Natural killer cell (primary cell): ENCODE measurements at regions not wholly inside any gene's neighbourhood (a gene's known extent, or its start where the extent isn't known, plus 50 kb on each side); places are given as distances from the start of the nearest gene placed in this dataset.

Experiments used
- ATAC-seq, 3 donors: fragments of 150-1000 bp in 2 of 3; fragments of 200-7000 bp in 1 of 3; cut with Tn5 transposase; 1 replicate in 1 of 3; 2 replicates in 2 of 3; pipeline ENCODE4 v1.10.0; 2021; ENCODE audit warnings: mild to moderate bottlenecking in 2 of 3, moderate library complexity in 2 of 3
- DNase-seq, 2 donors: peaks; one replicate each; pipeline versions ENCODE4 v3.0.0 to v3.0.0-alpha.2; 2013 to 2021; ENCODE audit warnings: mixed read lengths in 1 of 2
- H3K27ac ChIP-seq: one replicate; pipeline ENCODE4 v1.5.1; 2013; ENCODE audit warnings: mild to moderate bottlenecking, low read length
- H3K27me3 ChIP-seq: one replicate; pipeline ENCODE4 v1.6.1; 2013; ENCODE audit warnings: low read length; ENCODE audit not compliant: control insufficient read depth, insufficient read depth
- H3K36me3 ChIP-seq: one replicate; pipeline ENCODE4 v1.6.1; 2013; ENCODE audit warnings: low read length; ENCODE audit not compliant: control insufficient read depth, insufficient read depth
- H3K4me1 ChIP-seq: one replicate; pipeline ENCODE4 v1.6.1; 2013; ENCODE audit warnings: low read length; ENCODE audit not compliant: control insufficient read depth, insufficient read depth
- H3K4me3 ChIP-seq: one replicate; pipeline ENCODE4 v1.5.1; 2013; ENCODE audit warnings: low read length
- H3K9me3 ChIP-seq: one replicate; pipeline ENCODE4 v1.6.1; 2013; ENCODE audit warnings: low read length; ENCODE audit not compliant: control insufficient read depth, insufficient read depth
- H3K27ac Mint-ChIP-seq, 2 donors: one replicate each; pipeline ENCODE4 v1.8.0; 2022; ENCODE audit warnings: mild to moderate bottlenecking in 2 of 2, mixed read lengths in 2 of 2, moderate library complexity in 1 of 2
- H3K27me3 Mint-ChIP-seq, 2 donors: one replicate each; pipeline ENCODE4 v1.8.0; 2022; ENCODE audit warnings: low read depth in 2 of 2, mixed read lengths in 2 of 2
- H3K36me3 Mint-ChIP-seq: one replicate; pipeline ENCODE4 v1.8.0; 2022; ENCODE audit warnings: mixed read lengths
- H3K4me1 Mint-ChIP-seq, 2 donors: one replicate each; pipeline ENCODE4 v1.8.0; 2022; ENCODE audit warnings: mixed read lengths in 2 of 2
- H3K4me3 Mint-ChIP-seq: one replicate; pipeline ENCODE4 v1.8.0; 2022; ENCODE audit warnings: mild to moderate bottlenecking, moderate library complexity, mixed read lengths
- H3K9me3 Mint-ChIP-seq, 2 donors: one replicate each; pipeline ENCODE4 v1.8.0; 2022; ENCODE audit warnings: mixed read lengths in 2 of 2
- WGBS: methylation state at CpG from one replicate; pipeline ENCODE4 v1.1.7; 2013; ENCODE audit warnings: missing lambda C conversion rate; ENCODE audit not compliant: insufficient coverage; 5-methylcytosine and 5-hydroxymethylcytosine counted together
- intact Hi-C: fragments of 100-400 bp; cut with micrococcal nuclease; formaldehyde crosslinking; loops from one replicate; pipeline ENCODE4 v1.14.2; 2022
- TF ChIP-seq, protein P1 (sequence below): fragments of 200-600 bp; IDR thresholded peaks from one replicate; pipeline ENCODE4 v1.8.0; 2022; ENCODE audit warnings: antibody characterized with exemption

GRCh38 chr18:30925795-30926194 lies 116.7 kb downstream of the DSC3 start:
- H3K27ac ChIP-seq, result no peak overlapping the region
- no peaks in the 10 kb centered on the region for H3K4me1 ChIP-seq
- 100% methylated on average over 1 of the region's 1 CpG for WGBS
- no peak overlapping the region for H3K4me3 ChIP-seq
- Mint-ChIP-seq H3K9me3 (peaks cover 13 to 16% of the 10 kb centered on the region in 2 donors), H3K4me1 (no peaks in the 10 kb centered on the region), H3K27me3 (no peaks in the 10 kb centered on the region), H3K27ac (no peak overlapping the region), H3K36me3 (no peaks in the 10 kb centered on the region), H3K4me3 (no peak overlapping the region)
- H3K9me3 ChIP-seq, result no peaks in the 10 kb centered on the region
- no peaks in the 10 kb centered on the region for H3K27me3 ChIP-seq
- no peak for DNase-seq
- no peaks in the 10 kb centered on the region for H3K36me3 ChIP-seq
- TF ChIP-seq, protein P1, sequence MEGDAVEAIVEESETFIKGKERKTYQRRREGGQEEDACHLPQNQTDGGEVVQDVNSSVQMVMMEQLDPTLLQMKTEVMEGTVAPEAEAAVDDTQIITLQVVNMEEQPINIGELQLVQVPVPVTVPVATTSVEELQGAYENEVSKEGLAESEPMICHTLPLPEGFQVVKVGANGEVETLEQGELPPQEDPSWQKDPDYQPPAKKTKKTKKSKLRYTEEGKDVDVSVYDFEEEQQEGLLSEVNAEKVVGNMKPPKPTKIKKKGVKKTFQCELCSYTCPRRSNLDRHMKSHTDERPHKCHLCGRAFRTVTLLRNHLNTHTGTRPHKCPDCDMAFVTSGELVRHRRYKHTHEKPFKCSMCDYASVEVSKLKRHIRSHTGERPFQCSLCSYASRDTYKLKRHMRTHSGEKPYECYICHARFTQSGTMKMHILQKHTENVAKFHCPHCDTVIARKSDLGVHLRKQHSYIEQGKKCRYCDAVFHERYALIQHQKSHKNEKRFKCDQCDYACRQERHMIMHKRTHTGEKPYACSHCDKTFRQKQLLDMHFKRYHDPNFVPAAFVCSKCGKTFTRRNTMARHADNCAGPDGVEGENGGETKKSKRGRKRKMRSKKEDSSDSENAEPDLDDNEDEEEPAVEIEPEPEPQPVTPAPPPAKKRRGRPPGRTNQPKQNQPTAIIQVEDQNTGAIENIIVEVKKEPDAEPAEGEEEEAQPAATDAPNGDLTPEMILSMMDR, result no peak
- intact Hi-C loops, result no loop called here
- ATAC-seq, result no peak

DNA sequence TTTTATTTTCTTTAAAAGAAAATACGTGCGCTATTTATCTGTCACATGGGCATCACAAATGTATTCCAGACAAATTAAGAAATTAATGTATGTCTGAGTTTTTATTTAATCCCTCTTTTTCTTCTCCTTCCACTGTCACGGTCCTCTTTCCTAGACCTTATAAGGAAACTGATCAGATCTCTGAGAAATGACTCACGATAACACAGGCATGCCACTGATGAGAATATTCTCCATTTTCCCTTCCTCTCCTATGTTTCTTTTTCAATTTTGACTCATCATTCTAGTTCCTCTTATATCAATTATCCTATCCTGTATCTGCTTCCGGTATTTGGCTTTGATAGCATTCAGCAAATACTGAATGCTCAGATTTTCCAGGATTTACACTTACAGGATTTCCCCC lies 121.8 kb downstream of the DSC3 start:
- intact Hi-C loops, result no loop called here
- Histone ChIP-seq H3K4me3 (no peak overlapping the region), H3K27ac (no peak overlapping the region), H3K9me3 (no peaks in the 10 kb centered on the region), H3K27me3 (no peaks in the 10 kb centered on the region), H3K4me1 (no peaks in the 10 kb centered on the region), H3K36me3 (no peaks in the 10 kb centered on the region)
- TF ChIP-seq, protein P1, result no peak
- H3K27ac Mint-ChIP-seq, result no peak overlapping the region
- WGBS, result 82% methylated on average over 5 of the region's 5 CpGs
- H3K27me3 Mint-ChIP-seq, result no peaks in the 10 kb centered on the region
- H3K4me1 Mint-ChIP-seq, result no peaks in the 10 kb centered on the region
- no peak overlapping the region for H3K4me3 Mint-ChIP-seq
- H3K9me3 Mint-ChIP-seq, result peaks cover 10 to 13% of the 10 kb centered on the region in 2 donors
- DNase-seq, result no peak
- no peak for ATAC-seq
- no peaks in the 10 kb centered on the region for H3K36me3 Mint-ChIP-seq

DNA sequence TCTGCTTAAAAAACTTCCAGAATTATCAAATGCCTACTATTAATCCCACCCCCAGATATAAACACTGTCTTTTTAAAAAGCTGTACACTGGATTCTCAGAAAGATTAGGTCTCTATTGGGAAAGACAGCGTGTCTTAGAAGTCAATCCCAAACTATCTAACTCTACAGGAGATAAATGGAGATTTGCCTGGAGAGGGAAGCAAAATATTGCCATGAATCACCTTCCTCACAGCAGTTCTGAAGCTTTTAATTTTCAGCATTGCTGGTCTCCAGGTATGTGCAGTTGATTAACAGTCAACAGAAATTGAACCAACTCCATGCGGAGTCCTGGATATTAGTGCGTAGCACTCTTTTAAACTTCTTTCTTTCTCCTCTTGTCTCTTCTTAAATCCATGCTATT lies 122.2 kb downstream of the DSC3 start:
- WGBS, result 97% methylated on average over 2 of the region's 3 CpGs
- TF ChIP-seq, protein P1, result no peak
- Histone ChIP-seq H3K27me3 (no peaks in the 10 kb centered on the region), H3K4me3 (no peak overlapping the region), H3K9me3 (no peaks in the 10 kb centered on the region), H3K36me3 (no peaks in the 10 kb centered on the region), H3K4me1 (no peaks in the 10 kb centered on the region), H3K27ac (no peak overlapping the region)
- Mint-ChIP-seq H3K27me3 (no peaks in the 10 kb centered on the region), H3K4me1 (no peaks in the 10 kb centered on the region), H3K27ac (no peak overlapping the region), H3K9me3 (peaks cover 10 to 12% of the 10 kb centered on the region in 2 donors), H3K4me3 (no peak overlapping the region), H3K36me3 (no peaks in the 10 kb centered on the region)
- DNase-seq (no peak), ATAC-seq (no peak)
- intact Hi-C loops, result no loop called here

DNA sequence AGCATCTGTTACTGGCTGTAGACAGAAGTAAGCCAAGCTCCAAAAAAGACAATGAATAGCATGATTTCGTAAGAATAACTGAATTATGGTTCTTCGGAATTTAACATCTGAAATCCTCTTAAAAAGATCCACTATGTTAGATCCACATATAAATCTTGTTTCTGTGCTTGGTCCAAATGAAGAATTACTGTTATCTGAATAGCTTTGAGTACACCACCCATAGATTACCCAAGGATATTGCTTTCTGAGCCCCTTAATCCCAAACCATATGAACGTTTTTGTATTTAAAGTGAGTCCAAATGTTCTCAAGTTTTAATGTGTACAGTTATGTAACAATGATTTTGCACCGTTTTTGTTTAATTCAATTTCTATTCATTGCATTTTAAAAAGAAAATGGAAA lies 124.9 kb downstream of the DSC3 start:
- no peaks in the 10 kb centered on the region for H3K36me3 ChIP-seq
- ATAC-seq (no peak), DNase-seq (no peak)
- H3K9me3 Mint-ChIP-seq, result peaks cover 0 to 6% of the 10 kb centered on the region in 2 donors
- WGBS, result 90% methylated on average over 2 of the region's 4 CpGs
- TF ChIP-seq, protein P1, result no peak
- intact Hi-C loops, result no loop called here
- H3K4me3 ChIP-seq, result no peak overlapping the region
- H3K27me3 Mint-ChIP-seq, result no peaks in the 10 kb centered on the region
- H3K4me1 Mint-ChIP-seq, result no peaks in the 10 kb centered on the region
- no peak overlapping the region for H3K27ac ChIP-seq
- no peaks in the 10 kb centered on the region for H3K36me3 Mint-ChIP-seq
- no peaks in the 10 kb centered on the region for H3K9me3 ChIP-seq
- H3K27ac Mint-ChIP-seq, result no peak overlapping the region
- no peak overlapping the region for H3K4me3 Mint-ChIP-seq
- no peaks in the 10 kb centered on the region for H3K27me3 ChIP-seq
- no peaks in the 10 kb centered on the region for H3K4me1 ChIP-seq
